Inflammatory macrophage treated with lipopolysaccharide for 4 hours (primary cell): ENCODE measurements at regions not wholly inside any gene's neighbourhood (a gene's known extent, or its start where the extent isn't known, plus 50 kb on each side); places are given as distances from the start of the nearest gene placed in this dataset.
"Not testable (repeated sequence)": the region's sequence is repeated elsewhere in the genome, so short reads cannot be mapped to it uniquely, and the experiment has no call there.

Source experiments
- DNase-seq: peaks from one replicate; pipeline ENCODE4 v3.0.0-alpha.2; 2020

DNA sequence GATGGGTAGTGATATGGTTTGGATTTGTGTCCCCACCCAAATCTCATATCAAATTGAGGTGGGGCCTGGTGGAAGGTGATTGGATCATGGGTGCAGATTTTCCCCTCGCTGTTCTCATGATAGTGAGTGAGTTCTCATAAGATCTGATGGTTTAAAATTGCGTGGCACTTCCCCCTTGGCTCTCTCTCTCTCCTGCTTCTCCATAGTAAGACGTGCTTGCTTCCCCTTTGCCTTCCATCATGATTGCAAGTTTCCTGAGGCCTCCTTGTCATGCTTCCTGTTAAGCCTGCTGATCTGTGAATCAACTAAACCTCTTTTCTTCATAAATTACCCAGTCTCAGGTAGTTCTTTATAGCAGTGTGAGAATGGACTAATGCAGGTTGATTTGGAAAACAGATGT lies 223.2 kb upstream of the APCDD1 start:
- DNase-seq: peak; percentile 62

DNA sequence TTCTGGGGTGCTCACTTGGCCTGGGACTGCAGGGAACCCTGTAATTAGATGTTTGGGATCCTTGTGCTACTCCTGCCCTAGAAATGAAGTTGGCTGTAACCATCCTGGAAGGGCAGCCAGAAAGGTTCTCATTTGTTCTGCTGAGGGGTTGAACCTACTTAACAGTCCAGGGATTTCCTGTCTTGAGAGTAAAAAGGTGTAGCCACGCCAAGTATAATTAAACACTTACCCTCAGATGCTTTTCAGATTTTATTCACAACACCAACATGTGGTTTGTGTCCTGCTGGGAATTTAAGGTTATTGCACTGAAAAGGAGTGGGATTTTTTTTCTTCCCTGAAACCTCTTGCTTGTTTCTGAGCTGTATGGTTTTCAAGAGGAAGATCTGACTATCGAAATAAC lies 222.4 kb upstream of the APCDD1 start:
- no peak for DNase-seq

DNA sequence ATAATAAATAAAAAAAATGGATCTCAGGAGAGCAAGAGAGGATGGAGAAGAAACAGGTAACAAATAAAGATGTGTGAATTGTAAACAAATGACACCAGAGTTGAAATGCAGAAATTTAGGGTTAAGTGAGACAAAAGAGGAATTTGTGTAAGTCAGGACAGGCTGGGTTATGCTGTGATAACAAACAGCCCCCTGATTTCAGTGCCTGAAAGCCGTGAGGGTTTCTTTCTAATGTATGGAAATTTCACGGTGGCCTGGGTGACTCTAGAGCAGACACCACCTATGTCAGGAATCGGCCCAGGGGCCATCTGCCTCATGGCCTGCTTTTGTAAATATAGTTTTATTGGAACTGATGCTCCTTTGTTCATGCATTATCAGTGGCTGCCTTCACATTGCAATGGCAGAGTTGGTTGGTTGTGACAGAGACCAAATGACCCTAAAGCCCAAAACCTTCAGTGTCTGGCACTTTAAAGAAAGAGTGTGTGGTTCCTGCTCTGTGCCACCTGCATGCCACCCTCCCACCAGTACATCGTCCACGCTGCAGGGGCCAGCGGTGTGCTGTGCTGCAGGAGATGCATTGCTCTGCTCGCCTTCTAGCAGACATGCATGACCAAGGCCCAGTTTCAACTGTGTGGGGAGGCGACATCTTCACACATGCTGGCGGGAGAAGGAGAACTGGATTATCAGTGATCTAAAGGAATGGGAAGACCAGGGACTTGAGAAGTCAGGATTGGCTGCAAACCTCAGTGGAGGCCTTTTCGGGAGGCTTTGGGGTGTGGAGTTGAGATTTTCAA lies 221.2 kb upstream of the APCDD1 start:
- DNase-seq: no peak

DNA sequence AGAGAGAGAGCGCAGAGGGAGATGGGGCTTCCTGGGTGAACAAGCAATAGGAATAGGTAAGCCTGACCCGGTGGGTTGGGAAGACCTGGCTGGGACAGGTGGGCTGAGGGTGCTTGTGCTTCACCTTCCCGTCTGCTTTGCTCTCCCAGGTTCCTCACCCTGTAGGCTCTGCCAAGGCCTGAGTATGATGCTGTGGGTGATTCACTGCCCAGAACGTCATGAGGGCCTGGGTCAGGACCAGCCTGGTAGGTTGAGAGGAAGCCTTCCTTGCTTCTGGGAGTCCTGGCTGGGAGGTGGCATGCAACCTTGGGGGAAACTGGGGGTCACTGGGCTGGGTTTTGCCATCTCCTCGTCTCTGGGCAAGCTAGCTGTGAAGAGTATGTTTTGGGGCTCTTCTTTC lies 220.2 kb upstream of the APCDD1 start:
- no peak for DNase-seq

DNA sequence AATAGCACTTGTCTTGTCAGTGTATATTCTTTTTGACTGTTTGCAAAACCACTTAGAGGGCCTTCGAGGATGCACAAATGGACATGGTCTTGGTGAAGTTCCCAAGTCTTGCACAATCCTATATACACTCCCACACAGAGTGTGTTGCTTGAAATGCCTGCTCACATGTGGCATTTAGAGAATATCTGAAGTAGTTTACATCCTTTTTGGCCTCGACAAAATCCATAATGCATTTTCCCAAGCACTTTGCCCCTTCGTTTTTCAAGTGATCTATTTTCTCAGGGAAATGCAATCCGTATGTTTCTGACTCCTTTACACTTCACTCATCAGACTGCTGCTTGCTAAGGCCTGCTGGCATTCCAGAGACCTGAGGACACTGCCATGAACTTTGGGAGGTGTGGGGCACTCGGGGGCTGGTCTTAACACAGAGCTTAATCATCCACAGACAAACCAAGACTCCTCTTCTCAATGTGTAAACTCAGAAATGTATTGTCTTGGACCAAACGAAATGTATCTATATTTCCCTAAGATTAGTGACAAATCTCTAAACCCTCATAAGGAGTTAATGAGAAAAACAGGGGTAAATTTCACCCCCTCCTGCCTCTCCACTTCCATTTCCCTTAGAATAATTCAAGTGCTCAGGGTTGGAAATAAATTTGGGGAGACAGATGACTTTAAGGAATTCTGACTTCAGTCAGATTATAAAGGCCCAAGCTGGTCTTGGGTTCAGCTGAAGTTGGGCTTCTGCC lies 219.3 kb upstream of the APCDD1 start:
- DNase-seq: peak; percentile 40

DNA sequence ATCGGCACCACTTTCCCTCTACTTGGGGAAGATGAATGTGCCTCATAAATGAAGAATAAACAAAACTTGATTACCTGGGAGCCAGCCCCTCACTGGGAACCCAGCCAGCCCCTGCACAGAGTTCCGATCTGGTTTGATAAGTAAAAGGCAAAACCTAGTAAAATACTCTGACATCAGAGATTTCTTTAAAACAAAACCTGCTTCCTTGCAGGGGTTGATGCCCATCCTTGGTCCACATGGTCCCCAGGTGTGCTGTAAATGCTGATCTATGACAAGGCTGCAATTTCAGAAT lies 218.8 kb upstream of the APCDD1 start:
- DNase-seq: no peak

DNA sequence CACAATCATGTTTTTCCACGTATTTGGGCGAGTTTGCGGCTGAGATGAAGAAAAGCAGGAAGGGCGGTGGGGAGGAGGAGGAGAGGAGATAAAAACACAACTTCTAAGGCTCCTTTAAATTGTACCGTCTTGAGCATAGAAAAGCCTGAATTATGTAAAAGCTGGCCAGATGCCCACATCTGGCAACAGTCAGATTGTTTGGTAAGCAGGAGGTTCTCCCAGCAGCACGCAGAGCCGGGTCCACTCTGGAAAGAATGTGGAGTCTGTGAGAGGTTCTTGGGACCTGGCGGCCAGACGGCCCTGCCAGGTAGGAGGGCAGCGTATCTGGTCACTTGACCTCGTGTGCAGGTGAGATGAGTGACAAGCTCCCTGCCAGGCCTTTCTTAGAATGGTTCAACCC lies 215.3 kb upstream of the APCDD1 start:
- no peak for DNase-seq

DNA sequence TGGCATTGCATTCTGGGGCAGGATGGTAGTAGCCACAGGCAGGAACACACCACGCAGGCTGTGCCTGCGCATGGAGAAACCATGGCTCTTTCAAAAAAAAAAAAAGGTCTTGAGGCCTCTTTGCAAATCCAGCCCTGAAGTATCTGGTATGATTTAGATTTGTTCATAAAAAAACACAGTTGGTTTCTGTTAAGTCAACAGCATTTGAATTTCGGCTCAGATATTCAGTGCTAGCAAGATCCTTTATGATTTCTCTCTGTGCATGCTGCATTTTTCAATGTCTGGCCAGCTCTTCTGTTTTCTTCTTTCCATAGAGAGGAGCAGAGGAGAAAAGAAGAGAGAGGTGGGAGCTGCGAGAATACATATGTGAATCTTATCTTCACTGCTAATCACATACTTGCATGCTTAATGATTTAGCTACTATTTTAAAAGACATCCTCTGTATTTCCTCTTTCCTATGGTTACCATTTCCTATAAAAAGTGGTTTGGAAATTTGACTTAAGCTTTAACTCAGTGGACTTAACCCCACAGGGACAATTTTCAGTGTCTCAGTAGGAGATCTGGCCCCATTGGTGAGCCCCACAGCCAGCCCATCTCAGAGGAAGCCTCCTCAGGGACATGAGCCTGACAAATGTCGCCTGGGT lies 214.3 kb upstream of the APCDD1 start:
- peak; percentile 8 for DNase-seq

DNA sequence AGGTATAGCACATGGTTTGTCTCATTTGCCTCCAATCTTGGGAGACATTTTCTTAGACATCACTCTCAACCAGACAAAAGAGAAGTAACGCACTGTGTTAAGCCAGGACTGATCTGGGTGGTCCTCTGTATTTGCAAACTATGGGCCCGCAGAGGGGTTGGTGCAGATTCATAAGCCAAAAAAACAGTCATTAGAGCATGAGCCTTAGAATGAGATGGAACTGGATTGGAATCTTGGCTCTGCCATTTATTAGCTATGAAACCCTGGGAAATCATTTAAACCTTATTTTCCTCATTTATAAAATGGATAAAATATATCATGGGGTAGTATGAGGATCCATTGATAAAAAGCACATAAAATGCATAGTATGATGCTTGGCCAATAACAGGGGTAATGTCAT lies 213.5 kb upstream of the APCDD1 start:
- no peak for DNase-seq

DNA sequence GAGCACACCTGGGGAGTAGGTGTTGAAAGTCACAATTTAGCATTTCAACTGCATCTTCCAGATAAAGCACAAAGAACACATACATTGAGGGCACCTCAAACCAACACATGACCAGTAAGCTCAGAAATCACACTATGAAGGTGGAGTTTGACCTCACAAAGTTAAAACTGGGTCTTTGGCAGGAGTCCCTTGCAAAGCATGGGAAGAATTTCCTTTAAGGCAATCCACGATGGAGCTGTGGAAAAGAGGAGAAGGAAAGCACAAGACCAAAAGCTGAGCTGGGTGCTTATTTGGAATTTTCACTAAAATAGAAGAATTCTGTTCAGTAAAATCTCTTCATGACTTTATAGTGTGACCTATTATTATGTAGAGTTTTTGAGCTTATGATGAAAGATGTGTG lies 212.9 kb upstream of the APCDD1 start:
- DNase-seq: no peak

DNA sequence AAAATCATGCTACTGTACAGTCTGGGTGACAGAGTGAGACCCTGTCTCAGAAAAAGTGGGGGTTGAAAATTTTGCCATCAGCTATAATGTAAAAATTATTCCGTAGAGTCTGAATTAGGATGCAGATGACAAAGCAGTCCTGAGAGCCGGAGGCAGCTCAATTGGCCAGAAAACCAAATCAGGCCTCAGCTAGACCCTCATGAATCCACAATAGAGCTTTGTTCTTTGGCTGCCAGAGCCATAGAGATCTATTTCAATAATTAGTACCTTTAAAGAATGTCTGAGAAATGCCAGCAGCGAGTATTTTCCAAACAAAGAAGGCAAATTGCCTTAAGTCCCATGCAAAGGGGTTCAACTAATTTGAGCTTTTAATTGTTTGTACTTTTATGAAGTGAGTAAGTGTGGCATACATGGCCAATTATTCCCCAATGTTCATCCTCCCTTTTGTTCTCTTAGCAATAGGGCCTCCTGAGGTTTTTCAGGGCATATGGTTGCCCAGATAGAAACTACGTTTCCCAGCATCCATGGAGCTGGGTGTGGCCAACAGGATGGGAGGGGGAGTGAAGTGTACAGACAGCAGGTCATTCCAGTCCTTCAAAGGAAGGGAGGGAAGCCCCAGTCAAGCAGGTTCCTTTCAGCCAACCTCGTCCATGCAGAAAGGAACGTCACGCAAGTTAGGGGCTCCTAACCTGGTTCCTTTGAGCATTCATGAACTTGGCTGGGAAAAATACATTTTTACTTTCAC lies 211.3 kb upstream of the APCDD1 start:
- no peak for DNase-seq

DNA sequence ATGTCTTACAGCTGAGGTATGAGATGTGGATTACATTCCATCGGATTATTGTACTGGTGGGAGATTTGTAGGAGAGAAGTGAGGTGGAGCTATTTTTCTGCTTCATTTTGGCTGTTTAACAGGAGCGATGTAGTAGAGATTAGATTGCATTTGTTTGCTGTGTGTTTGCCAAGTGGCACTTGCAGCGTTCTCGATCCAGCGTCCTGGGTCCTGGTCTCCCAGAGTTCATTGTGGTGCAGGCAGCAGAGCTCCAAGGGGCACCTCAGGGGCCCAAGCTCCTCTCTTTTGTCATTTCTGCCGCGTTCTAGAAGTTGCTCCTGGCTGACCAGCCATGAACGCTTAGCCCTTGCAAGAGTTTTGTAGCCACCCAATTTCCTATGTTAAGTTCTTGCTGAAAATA lies 210.1 kb upstream of the APCDD1 start:
- no peak for DNase-seq

DNA sequence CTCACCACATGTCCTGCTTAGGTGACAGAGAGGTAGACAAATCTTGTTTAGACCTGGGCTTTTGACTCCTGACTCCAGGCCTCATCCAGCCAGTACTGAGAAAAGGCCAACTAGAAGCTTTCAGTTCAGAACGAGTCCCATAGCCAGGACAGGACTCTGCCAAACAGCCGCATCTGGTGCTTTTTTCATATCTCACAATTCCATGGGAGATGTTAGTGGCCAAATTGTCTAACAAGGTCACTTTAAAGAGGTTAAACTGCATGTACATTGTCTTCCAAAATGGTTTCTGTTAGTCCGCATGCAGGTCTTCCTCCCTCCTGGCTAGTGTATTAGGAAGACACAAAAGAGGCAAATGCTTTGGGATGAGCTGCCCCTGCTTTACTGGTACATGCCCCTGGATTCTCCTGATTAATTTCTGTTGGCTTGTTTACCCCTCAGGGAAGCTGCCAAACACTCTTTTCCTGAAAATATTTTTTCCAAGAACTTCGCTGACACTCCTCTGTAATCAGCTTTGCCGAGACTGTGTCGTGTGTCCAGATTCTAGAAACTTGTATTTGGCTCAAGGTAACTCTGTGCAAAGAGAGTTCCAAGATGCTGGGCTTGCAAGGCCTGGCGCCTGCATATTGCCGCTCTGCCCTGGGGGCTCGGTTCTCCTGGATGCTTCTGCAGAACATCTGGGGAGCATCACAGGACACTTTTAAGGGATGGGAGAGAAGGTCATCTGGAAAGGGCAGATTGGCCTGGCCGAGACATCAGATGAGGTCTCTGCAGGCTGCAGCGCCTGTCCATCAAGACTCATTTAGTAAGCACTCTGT lies 209.2 kb upstream of the APCDD1 start:
- no peak for DNase-seq

DNA sequence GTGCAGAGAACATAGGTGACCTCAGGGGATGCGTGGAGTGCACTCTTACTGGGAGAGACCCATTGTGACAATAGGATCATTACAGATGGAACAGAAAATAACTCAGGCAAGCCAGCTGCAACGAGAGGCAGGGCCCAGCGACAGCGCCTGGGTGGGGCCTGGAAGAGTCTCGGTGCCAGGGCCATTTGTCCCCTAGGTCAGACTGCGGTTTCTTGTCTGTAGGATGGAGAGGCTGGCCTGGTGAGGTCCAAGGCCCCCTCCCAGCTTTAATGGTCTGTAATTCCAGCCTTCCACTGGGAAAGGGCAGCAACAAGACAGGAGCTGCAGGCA lies 208.6 kb upstream of the APCDD1 start:
- no peak for DNase-seq

DNA sequence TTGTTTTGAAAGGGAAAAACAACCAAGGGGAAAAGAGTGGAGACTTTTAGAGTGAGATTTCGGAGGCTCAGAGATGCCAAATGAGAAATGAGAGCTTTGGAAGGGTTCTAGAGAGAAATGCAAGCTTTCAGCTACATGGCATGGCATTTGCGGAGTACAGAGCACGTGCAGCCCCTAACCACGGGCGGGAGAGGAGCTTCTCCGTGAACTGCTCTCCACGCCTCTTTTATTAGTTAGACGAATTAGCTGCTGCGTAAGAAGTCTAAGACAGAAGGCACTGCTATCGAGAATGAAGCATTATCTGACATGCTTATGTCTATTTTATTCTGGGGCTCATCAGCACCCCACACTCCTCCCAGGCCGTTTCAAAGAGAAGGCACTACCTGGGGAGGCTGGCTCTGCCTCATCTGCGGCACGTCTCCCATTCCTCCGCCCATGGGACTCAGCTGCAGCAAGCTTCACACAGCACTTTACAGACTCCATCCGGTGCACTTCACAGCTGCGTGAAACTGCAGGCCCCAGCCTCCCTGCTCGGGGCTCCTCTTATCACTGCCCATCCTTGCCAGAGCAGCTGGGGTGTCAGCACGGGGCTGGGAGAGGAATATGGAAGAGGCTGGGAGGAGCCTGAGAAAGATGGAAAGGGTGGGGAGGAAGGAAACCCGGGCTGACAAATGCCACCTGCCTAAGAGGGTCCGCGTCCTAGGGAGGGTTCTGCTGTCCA lies 207.3 kb upstream of the APCDD1 start:
- DNase-seq: no peak

DNA sequence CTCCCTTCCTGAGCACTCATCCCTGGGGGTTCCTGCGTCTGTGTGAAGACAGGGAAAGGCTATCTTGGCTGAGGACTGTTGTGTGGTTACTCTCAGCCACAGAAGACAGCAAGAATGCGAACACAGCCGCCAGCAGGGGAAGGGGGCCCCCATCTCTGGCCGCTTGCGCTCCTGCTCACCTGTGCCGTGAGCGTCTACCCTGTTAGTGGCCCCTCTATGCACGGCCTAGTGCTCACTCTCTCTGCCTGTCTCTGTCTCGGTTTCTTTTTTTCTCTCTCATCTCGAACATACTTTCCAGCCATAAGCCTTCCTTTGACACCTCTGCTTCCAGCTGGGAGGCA lies 206.7 kb upstream of the APCDD1 start:
- no peak for DNase-seq

DNA sequence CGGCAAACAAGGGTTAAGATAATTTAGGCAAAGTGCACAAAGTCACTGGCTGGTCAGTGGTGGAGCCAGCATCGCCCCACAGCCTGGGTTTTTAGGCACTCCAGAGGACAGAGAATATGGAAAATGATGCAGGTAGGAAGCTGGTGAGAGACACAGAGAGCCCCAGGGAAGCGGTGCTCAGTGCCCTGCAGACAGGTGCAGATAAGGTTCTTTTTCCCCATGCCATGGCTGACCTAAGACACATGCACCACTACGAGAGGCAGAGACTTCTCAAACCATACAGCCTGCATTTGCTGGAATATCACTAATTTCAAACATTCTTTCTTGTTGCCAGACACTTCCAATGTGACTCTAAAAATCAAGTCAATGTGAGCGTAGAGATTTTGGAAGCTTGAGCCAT lies 205.7 kb upstream of the APCDD1 start:
- DNase-seq: no peak

DNA sequence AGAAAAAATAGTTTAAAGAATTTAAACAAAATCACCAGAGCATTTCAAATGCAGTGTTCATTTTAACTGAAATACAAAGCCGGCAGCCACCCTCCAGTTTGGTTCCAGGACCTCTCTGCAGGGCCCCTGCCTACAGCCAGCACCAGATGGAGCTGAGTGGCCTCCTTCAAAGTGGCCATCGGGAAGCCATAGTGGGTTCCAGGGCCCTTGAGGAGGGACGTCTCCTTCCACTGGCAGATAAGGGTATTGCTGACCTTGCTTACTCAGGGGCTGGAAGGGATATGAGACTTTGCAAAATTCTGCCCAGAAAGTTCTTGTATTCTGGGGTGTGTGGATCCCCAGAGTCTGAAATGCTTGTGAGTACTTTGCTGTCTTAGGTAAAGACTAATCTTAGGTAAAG lies 205.2 kb upstream of the APCDD1 start:
- DNase-seq: no peak

DNA sequence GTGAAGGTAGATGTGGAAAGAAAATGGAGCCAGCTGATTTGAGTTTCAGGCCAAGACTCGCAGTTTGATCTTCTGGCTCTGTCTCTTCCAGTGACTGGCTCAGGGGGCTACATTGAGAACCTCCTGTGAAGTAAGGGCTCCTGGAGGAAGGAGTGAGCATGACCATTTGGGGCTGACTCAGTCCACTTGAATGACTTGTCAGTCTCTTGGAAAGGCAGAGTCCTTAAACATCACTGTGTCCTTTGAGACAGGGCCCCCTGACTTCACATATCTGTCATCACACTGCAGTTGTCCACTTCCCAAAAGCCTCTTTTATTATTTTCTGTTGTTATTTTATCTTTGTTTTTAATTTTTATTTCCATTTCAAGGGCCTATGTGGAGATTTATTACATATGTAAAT lies 204.6 kb upstream of the APCDD1 start:
- no peak for DNase-seq

DNA sequence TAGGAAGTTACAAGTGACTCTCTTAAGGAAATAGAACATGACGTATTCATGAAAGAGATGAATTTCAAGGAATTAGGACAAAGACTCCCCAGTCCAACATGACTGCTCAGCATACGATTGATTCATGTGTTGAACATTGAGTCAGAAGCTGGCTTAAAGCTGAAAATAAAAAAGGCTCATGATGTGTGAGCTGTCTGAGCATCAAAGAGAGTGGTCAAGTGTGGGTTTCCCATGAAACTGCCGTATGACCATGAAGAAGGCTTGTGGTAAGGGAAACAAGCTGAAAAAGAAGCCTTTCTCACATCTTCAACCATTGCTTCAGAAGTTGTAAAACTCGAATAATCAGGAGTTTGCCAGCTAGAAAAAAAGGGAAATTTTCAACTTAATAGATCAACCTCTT lies 201.9 kb upstream of the APCDD1 start:
- DNase-seq: peak; percentile 43

DNA sequence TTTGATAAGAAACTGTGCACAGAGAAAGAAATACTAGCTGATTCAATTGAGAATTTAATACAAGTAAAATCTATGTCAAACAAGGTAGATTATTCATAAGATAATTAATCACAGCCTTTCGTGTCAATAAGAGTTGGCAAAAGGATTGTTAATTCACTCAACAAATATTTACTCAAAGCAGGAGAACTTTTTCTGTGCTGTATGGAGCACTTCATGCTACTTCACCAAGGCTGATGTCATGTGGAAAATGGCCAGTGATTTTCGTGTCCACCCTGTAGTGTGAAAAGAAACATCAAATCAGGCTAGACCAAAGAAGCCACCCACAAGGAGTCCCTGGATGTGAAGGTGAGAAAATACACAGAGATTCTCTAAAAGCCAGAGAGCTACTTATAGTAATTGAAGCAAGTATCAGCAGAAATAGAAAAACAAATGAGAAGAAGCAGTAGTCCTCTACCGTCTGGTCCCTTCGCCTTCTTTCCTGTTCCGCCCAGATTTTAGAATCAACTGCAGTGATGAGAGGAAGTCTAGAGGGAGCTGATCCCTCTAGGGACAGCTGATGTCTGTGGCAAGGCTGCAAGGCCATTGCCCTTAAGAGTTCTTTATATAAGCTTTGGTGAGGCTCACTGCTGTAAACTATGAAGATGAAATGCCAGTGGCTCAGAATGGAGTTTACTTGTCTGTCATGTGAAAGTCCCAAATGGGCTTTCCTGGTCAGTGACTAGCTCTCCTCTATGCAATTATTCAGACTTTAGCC lies 201.3 kb upstream of the APCDD1 start:
- DNase-seq: peak; percentile 34

DNA sequence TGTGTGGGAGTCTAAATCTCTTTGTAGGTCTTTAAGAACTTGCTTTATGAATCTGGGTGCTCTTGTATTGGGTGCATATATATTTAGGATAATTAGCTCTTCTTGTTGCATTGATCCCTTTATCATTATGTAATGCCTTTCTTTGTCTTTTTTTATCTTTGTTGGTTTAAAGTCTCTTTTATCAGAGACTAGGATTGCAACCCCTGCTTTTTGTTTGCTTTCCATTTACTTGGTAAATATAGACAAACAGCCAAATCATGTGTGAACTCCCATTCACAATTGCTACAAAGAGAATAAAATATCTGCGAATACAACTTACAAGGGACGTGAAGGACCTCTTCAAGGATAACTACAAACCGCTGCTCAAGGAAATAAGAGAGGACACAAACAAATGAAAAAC lies 198.2 kb upstream of the APCDD1 start:
- DNase-seq: not testable (repeated sequence)
